ENCODE measurements at regions not wholly inside any gene's neighbourhood (a gene's known extent, or its start where the extent isn't known, plus 50 kb on each side); places are given as distances from the start of the nearest gene placed in this dataset.

DNA sequence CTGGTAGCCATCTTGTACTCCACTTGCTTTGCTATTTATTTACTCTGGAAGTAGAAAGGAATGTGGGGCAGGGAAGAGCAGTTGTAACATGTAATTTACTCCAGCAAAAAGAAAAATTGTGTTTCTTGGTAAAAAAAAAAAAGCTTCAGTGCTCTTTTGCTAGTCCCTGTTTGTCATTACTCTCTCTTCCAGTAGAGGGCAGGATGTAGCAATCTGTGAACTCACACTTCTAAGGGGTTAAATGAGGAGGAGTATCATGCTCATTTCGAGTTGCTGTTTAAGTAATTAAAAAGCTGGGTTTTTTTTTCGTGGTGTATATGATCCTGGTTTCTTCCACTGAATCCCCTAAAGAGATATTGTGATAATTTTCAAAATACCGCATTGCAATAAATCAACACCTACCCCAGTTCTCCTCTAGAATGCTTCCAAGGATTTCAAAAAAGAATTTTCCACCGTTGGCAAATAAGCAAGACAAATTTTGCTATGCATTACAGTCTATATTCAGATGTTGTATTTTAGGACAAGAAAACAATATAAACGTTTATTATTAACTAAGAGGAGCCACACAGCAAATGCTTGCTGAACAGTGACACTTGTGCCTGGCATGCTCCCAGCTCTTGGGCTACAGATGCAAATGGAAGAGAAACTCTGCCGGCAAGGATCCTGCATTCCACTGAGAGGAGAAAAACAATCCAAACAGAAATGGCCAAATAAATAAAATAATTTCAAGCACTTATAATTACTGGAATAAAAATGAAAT, 261.6 kb downstream of the ASXL3 start:
- no peaks in the 10 kb centered on the region for H3K9me3 ChIP-seq
- H3K36me3 ChIP-seq = no peaks in the 10 kb centered on the region
- peak in 1 of 2 donors; percentile 26 for DNase-seq (ENCODE audit: low spot score in 2 of 2)
- peaks cover 0 to 7% (median 0%) of the 10 kb centered on the region in 4 donors for H3K4me1 ChIP-seq
- TF ChIP-seq EP300 (IDR thresholded peaks at IDR 0.05) (no peak), POLR2A (IDR thresholded peaks at IDR 0.05) (no peak)
- TF ChIP-seq, protein P1, sequence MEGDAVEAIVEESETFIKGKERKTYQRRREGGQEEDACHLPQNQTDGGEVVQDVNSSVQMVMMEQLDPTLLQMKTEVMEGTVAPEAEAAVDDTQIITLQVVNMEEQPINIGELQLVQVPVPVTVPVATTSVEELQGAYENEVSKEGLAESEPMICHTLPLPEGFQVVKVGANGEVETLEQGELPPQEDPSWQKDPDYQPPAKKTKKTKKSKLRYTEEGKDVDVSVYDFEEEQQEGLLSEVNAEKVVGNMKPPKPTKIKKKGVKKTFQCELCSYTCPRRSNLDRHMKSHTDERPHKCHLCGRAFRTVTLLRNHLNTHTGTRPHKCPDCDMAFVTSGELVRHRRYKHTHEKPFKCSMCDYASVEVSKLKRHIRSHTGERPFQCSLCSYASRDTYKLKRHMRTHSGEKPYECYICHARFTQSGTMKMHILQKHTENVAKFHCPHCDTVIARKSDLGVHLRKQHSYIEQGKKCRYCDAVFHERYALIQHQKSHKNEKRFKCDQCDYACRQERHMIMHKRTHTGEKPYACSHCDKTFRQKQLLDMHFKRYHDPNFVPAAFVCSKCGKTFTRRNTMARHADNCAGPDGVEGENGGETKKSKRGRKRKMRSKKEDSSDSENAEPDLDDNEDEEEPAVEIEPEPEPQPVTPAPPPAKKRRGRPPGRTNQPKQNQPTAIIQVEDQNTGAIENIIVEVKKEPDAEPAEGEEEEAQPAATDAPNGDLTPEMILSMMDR (IDR thresholded peaks at IDR 0.05) = peak in 4 of 5 experiments; percentile 25 to 70 (median 50)
- no peak overlapping the region for H3K27ac ChIP-seq
- H3K4me3 ChIP-seq = no peak overlapping the region
- H3K27me3 ChIP-seq = no peaks in the 10 kb centered on the region
- 5 to 9% methylated on average over 6 of the region's 6 CpGs for WGBS, 2 donors

DNA sequence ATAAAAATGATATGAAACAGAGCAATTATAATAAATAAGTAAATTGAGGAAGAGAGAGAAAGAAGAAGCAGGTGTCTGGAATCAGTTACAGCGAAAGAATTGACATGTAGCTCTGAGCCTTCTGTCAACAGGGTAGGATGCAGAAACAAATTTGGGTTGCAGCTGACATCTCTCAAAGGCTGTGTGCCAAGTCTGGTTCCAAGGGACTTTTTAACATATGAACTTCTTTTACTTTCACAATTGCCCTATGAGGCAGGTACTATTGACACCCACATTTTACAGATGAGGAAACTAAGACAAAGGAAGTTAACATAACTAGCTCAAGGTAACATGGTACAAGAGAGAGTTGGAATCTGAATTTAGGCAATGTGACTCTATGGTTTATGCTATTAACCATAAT, 260.0 kb downstream of the ASXL3 start:
- TF ChIP-seq POLR2A (IDR thresholded peaks at IDR 0.05) (no peak), EP300 (IDR thresholded peaks at IDR 0.05) (no peak)
- DNase-seq (ENCODE audit: low spot score in 2 of 2) = no peak
- no peaks in the 10 kb centered on the region for H3K36me3 ChIP-seq
- H3K9me3 ChIP-seq = no peaks in the 10 kb centered on the region
- peaks cover 0 to 7% (median 0%) of the 10 kb centered on the region in 4 donors for H3K4me1 ChIP-seq
- H3K27ac ChIP-seq = no peak overlapping the region
- no peak overlapping the region for H3K4me3 ChIP-seq
- WGBS, 2 donors = 88 to 95% methylated on average over 1 of the region's 1 CpG
- H3K27me3 ChIP-seq = no peaks in the 10 kb centered on the region

DNA sequence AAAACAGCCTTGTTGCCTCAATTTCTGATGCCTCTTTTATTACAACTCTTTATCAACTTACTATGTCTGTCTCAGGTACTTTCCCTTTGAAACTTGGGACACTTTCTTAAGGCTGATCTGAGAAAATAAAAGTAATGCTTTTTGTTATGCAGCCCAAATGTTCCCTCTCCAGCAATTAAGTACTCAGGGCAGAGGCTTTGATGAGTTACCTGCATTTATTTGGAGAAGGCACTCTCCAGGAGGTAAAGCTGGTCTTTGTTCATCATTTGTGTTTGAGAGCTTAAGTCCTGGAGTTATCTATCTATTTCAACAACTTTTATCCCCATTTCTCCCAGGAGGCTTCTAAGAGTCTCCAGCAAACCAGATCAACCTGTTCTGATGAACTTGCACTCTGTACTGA, 259.2 kb downstream of the ASXL3 start:
- Histone ChIP-seq H3K27ac (no peak overlapping the region), H3K9me3 (peaks cover 0 to 1% (median 0%) of the 10 kb centered on the region in 4 donors), H3K4me3 (no peak overlapping the region), H3K36me3 (no peaks in the 10 kb centered on the region), H3K4me1 (peaks cover 0 to 7% (median 0%) of the 10 kb centered on the region in 4 donors), H3K27me3 (no peaks in the 10 kb centered on the region)
- no peak for TF ChIP-seq EP300 (IDR thresholded peaks at IDR 0.05)
- no peak for TF ChIP-seq POLR2A (IDR thresholded peaks at IDR 0.05)
- DNase-seq (ENCODE audit: low spot score in 2 of 2) = no peak

DNA sequence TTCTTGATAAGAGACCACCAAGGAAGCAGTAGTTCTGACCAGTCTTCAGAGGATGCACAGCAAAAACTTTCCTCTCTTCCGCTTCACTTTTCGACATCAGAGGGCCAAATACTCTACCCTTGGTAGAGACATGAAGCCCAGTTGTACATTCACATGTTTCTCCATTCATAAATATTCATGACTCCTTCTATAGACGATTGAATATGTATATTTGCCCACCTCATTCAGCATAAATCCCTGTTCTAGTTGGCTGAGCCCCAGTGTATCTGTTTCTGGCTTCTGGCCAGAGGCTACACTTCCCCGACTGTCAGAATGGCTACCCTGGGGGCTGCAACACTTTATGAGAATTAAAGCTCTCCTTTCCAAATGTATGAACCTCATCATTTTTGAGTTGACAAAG, 258.5 kb downstream of the ASXL3 start:
- 57 to 62% methylated on average over 4 of the region's 4 CpGs for WGBS, 2 donors
- TF ChIP-seq EP300 (IDR thresholded peaks at IDR 0.05) (no peak), POLR2A (IDR thresholded peaks at IDR 0.05) (no peak)
- TF ChIP-seq, protein P1 (IDR thresholded peaks at IDR 0.05) = no peak
- H3K4me3 ChIP-seq = no peak overlapping the region
- no peak overlapping the region for H3K27ac ChIP-seq
- no peaks in the 10 kb centered on the region for H3K27me3 ChIP-seq
- no peak for DNase-seq (ENCODE audit: low spot score in 2 of 2)
- no peaks in the 10 kb centered on the region for H3K36me3 ChIP-seq
- H3K4me1 ChIP-seq = peaks cover 0 to 7% (median 0%) of the 10 kb centered on the region in 4 donors
- peaks cover 0 to 8% (median 1%) of the 10 kb centered on the region in 4 donors for H3K9me3 ChIP-seq

DNA sequence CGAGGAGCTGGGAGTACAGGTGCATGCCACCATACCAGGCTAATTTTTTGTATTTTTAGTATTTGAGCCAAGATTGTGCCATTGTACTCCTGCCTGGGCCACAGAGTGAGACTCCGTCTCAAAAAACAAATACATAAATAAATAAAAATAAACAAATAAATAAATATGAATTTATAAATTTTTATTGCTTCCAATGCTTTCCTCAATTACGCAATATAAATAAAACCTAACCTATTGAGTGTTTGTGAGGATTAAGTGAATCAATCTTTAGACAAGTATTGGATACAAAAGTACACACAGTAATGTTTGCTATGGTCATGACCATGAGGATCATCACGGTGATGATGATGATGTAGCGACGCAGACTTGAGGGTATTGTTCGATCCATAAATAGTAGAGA, 257.4 kb downstream of the ASXL3 start:
- H3K4me3 ChIP-seq = no peak overlapping the region
- H3K36me3 ChIP-seq = no peaks in the 10 kb centered on the region
- H3K9me3 ChIP-seq = peaks cover 0 to 13% (median 3%) of the 10 kb centered on the region in 4 donors
- TF ChIP-seq POLR2A (IDR thresholded peaks at IDR 0.05) (no peak), EP300 (IDR thresholded peaks at IDR 0.05) (no peak)
- TF ChIP-seq, protein P1 (IDR thresholded peaks at IDR 0.05) = no peak
- H3K4me1 ChIP-seq = peaks cover 0 to 7% (median 0%) of the 10 kb centered on the region in 4 donors
- WGBS, 2 donors = 96 to 97% methylated on average over 7 of the region's 7 CpGs
- DNase-seq (ENCODE audit: low spot score in 2 of 2) = no peak
- H3K27me3 ChIP-seq = no peaks in the 10 kb centered on the region
- H3K27ac ChIP-seq = no peak overlapping the region

DNA sequence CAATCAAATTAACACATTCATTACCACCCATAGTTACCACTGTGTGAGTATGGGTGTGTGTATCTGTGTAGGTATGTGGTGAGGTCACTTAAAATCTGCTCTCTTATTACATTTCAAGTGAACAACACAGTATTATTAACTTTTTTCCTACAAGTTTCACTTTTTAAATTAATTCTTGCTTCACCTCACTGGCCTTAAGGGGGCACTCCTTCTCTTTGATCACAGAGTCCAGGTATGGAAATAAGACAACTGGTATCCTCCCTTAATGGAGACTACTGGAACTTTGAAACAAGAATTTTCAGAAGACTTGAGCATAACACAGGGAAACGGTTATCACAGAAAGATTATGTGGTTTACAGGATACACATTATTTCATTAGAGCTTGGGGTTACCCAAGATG, 255.8 kb downstream of the ASXL3 start:
- H3K9me3 ChIP-seq = peaks cover 0 to 13% (median 3%) of the 10 kb centered on the region in 4 donors
- WGBS, 2 donors = 70 to 81% methylated on average over 1 of the region's 1 CpG
- H3K27me3 ChIP-seq = no peaks in the 10 kb centered on the region
- DNase-seq (ENCODE audit: low spot score in 2 of 2) = no peak
- no peaks in the 10 kb centered on the region for H3K36me3 ChIP-seq
- no peak overlapping the region for H3K27ac ChIP-seq
- H3K4me1 ChIP-seq = no peaks in the 10 kb centered on the region
- TF ChIP-seq EP300 (IDR thresholded peaks at IDR 0.05) = no peak
- TF ChIP-seq POLR2A (IDR thresholded peaks at IDR 0.05) = no peak
- TF ChIP-seq, protein P1 (IDR thresholded peaks at IDR 0.05) = no peak
- no peak overlapping the region for H3K4me3 ChIP-seq

All from tibial nerve (tissue), 4 donors.